HepG2 (cell line): ENCODE measurements at regions not wholly inside any gene's neighbourhood (a gene's known extent, or its start where the extent isn't known, plus 50 kb on each side); places are given as distances from the start of the nearest gene placed in this dataset.

ENCODE experiments used
- ATAC-seq: fragments of 200-7000 bp; cut with Tn5 transposase; 3 replicates; pipeline ENCODE4 v1.9.1; 2020; ENCODE audit warnings: mild to moderate bottlenecking, moderate library complexity
- BruUV-seq: library from RNA; stranded (reverse); fragments of 400-500 nt; replicated peaks from 2 replicates; lab custom pipeline; 2021; lab: Mats Ljungman, UMichigan
- CTCF ChIA-PET: fragments of 300-600 bp; formaldehyde crosslinking; extraction: SDS; loops from one replicate; lab custom pipeline; 2021; ENCODE audit warnings: low total read pairs, inconsistent platforms, low intra/inter-chr PET ratio; lab: Yijun Ruan, JAX
- POLR2A ChIA-PET: fragments of 350-600 bp; sonication (Branson Sonifier 250); formaldehyde crosslinking; loops from one replicate; lab custom pipeline; 2020; ENCODE audit warnings: antibody characterized with exemption, inconsistent platforms; lab: Yijun Ruan, JAX
- DNase-seq: peaks from one replicate; pipeline ENCODE4 v3.0.0-alpha.2; 2015; ENCODE audit warnings: low spot score
- FAIRE-seq: peaks from 3 replicates; lab custom pipeline; 2011; peaks lifted over from hg19 to GRCh38; lab: Jason Lieb, UNC
- H2AFZ ChIP-seq: one replicate; pipeline ENCODE4 v1.6.1; 2011; ENCODE audit warnings: low read length, inconsistent platforms
- H3K27ac ChIP-seq: fragments of 300-600 bp; 3 replicates; pipeline ENCODE4 v1.8.0; 2011; ENCODE audit warnings: mixed run types, mild to moderate bottlenecking, mixed read lengths, low read length, inconsistent platforms; ENCODE audit not compliant: insufficient read depth; ENCODE audit errors: extremely low read length
- H3K27me3 ChIP-seq, 2 experiments: fragments of 200-600 bp in 1 of 2; 2 replicates in 1 of 2; 3 replicates in 1 of 2; pipeline versions ENCODE4 v1.6.0 to v1.8.0; 2011; ENCODE audit warnings: low read length in 2 of 2, mild to moderate bottlenecking in 2 of 2, moderate library complexity in 2 of 2, inconsistent platforms in 1 of 2; ENCODE audit not compliant: insufficient read depth in 2 of 2, control insufficient read depth in 1 of 2
- H3K36me3 ChIP-seq, 2 experiments: fragments of 200-600 bp in 1 of 2; replicated peaks in 1 of 2; 2 replicates in 1 of 2; 3 replicates in 1 of 2; pipeline versions ENCODE4 v1.5.1 to v1.8.0; 2011; ENCODE audit warnings: low read length in 2 of 2, inconsistent platforms in 1 of 2; ENCODE audit not compliant: insufficient read depth in 2 of 2, control insufficient read depth in 1 of 2
- H3K4me1 ChIP-seq: 2 replicates; pipeline ENCODE4 v1.5.1; 2012; ENCODE audit warnings: low read length, inconsistent platforms; ENCODE audit not compliant: insufficient read depth
- H3K4me2 ChIP-seq: 2 replicates; pipeline ENCODE4 v1.6.0; 2011; ENCODE audit warnings: low read depth, low read length, inconsistent platforms
- H3K4me3 ChIP-seq, 3 experiments: fragments of 200-600 bp in 1 of 3; sonication (generic), shearing (Covaris generic) in 1 of 3; replicated peaks in 1 of 3; 2 replicates each; pipeline ENCODE4 v1.5.1; 2011 to 2016; ENCODE audit warnings: low read length in 3 of 3, inconsistent platforms in 2 of 3, low read depth in 2 of 3, mild to moderate bottlenecking in 2 of 3, control low read depth in 1 of 3, mixed read lengths in 1 of 3; ENCODE audit not compliant: insufficient read depth in 1 of 3
- H3K79me2 ChIP-seq: one replicate; pipeline ENCODE4 v1.6.1; 2011; ENCODE audit warnings: low read length, inconsistent platforms; ENCODE audit not compliant: insufficient read depth
- H3K9ac ChIP-seq: 2 replicates; pipeline ENCODE4 v1.6.0; 2011; ENCODE audit warnings: mild to moderate bottlenecking, low read depth, low read length, inconsistent platforms; ENCODE audit not compliant: insufficient read depth
- H3K9me3 ChIP-seq: 2 replicates; pipeline ENCODE4 v1.5.1; 2012; ENCODE audit warnings: mild to moderate bottlenecking, low read length
- H4K20me1 ChIP-seq: 2 replicates; pipeline ENCODE4 v1.6.0; 2011; ENCODE audit warnings: inconsistent platforms, mild to moderate bottlenecking, low read length, moderate library complexity; ENCODE audit not compliant: insufficient read depth
- ARID2 ChIP-seq: sonication (generic); formaldehyde crosslinking; IDR thresholded peaks from 2 replicates; pipeline ENCODE4 v1.8.1; 2022; ENCODE audit warnings: mild to moderate bottlenecking, missing genetic modification reagents, borderline replicate concordance
- CENPBD1 ChIP-seq: sonication (generic); formaldehyde crosslinking; IDR thresholded peaks from 2 replicates; pipeline ENCODE4 v1.8.0; 2022; ENCODE audit warnings: missing genetic modification reagents, low read depth, mild to moderate bottlenecking, borderline replicate concordance
- HINFP ChIP-seq: sonication (generic); formaldehyde crosslinking; IDR thresholded peaks from 2 replicates; pipeline ENCODE4 v1.4.0; 2020; ENCODE audit warnings: low read depth, mild to moderate bottlenecking, missing genetic modification reagents
- ISL2 ChIP-seq: sonication (generic); formaldehyde crosslinking; IDR thresholded peaks from 2 replicates; pipeline ENCODE4 v1.5.0; 2020; ENCODE audit warnings: missing genetic modification reagents
- RERE ChIP-seq: IDR thresholded peaks from 2 replicates; pipeline ENCODE4 v1.6.1; 2016; ENCODE audit warnings: low read depth, missing genetic modification reagents, missing compliant biosample characterization
- ZBTB4 ChIP-seq: sonication (generic); formaldehyde crosslinking; IDR thresholded peaks from 2 replicates; pipeline ENCODE4 v1.4.0; 2020; ENCODE audit warnings: missing genetic modification reagents, mild to moderate bottlenecking, borderline replicate concordance
- ZKSCAN8 ChIP-seq: IDR thresholded peaks from 2 replicates; pipeline ENCODE4 v1.6.1; 2016; ENCODE audit warnings: borderline replicate concordance, missing genetic modification reagents, missing compliant biosample characterization
- ZNF121 ChIP-seq: sonication (generic); formaldehyde crosslinking; IDR thresholded peaks from 2 replicates; pipeline ENCODE4 v1.5.0; 2020; ENCODE audit warnings: mild to moderate bottlenecking, missing genetic modification reagents
- ZNF644 ChIP-seq: IDR thresholded peaks from 2 replicates; pipeline ENCODE4 v1.6.1; 2016; ENCODE audit warnings: low read depth
- WGBS: methylation state at CpG from one replicate; pipeline ENCODE4 v1.1.6; 2017; ENCODE audit warnings: low lambda C conversion rate; 5-methylcytosine and 5-hydroxymethylcytosine counted together
- in situ Hi-C: cut with HindIII; loops from 2 replicates; pipeline ENCODE4 v1.10.0; 2017; ENCODE audit warnings: low pct_unique_long_range_greater_than_20kb; ENCODE audit not compliant: extremely low pct_ligation_motif_present
- intact Hi-C: fragments of 100-400 bp; cut with micrococcal nuclease; formaldehyde crosslinking; loops from one replicate; pipeline ENCODE4 v1.10.0; 2022; ENCODE audit not compliant: unreplicated experiment

- TF ChIP-seq ZNF121 (CRISPR knock-in tag) (no peak), ZNF644 (CRISPR knock-in tag) (no peak), ZBTB4 (CRISPR knock-in tag) (no peak), CENPBD1 (CRISPR knock-in tag) (no peak), HINFP (CRISPR knock-in tag) (no peak), ZKSCAN8 (CRISPR knock-in tag) (no peak)
Observed at GRCh38 chr6:21906826-21907225, 313.3 kb downstream of the SOX4 start (continued).

- no peak overlapping the region for H3K4me3 ChIP-seq
- FAIRE-seq = no peak
- BruUV-seq = no TSS peak
- no peaks in the 10 kb centered on the region for H3K79me2 ChIP-seq
- no peak for ATAC-seq
- H3K4me2 ChIP-seq = no peak overlapping the region
- H3K27ac ChIP-seq = no peak overlapping the region
- no peaks in the 10 kb centered on the region for H3K27me3 ChIP-seq
- no peak overlapping the region for H2AFZ ChIP-seq
- intact Hi-C loops (no loop called here), in situ Hi-C loops (no loop called here)
- no peak for DNase-seq
- H3K4me1 ChIP-seq = no peaks in the 10 kb centered on the region
- no peaks in the 10 kb centered on the region for H3K9me3 ChIP-seq
- H3K9ac ChIP-seq = no peak overlapping the region
- no peaks in the 10 kb centered on the region for H3K36me3 ChIP-seq
- POLR2A ChIA-PET = no interaction called here
- CTCF ChIA-PET = no interaction called here
- H4K20me1 ChIP-seq = no peaks in the 10 kb centered on the region
- 49% methylated on average over 4 of the region's 4 CpGs for WGBS
- TF ChIP-seq ISL2 = no peak
- TF ChIP-seq ARID2 (CRISPR knock-in tag) = no peak
- TF ChIP-seq RERE (CRISPR knock-in tag) = no peak
Observed at GRCh38 chr6:21907291-21907690, 313.7 kb downstream of the SOX4 start.
